Breast epithelium (tissue), 4 donors: ENCODE measurements at regions not wholly inside any gene's neighbourhood (a gene's known extent, or its start where the extent isn't known, plus 50 kb on each side); places are given as distances from the start of the nearest gene placed in this dataset.

Source experiments
- DNase-seq, 2 donors: peaks; one replicate each; pipeline ENCODE4 v3.0.0-alpha.2; 2019; ENCODE audit warnings: low spot score in 2 of 2
- H3K27ac ChIP-seq, 2 donors: fragments of 200-600 bp; sonication (generic) in 1 of 2; one replicate each; pipeline ENCODE4 v1.5.1; 2016 to 2019; ENCODE audit warnings: mild to moderate bottlenecking in 1 of 2
- H3K27me3 ChIP-seq, 2 donors: fragments of 200-600 bp; sonication (generic) in 1 of 2; one replicate each; pipeline versions ENCODE4 v1.5.1 to v1.6.0; 2017 to 2019; ENCODE audit warnings: control low read depth in 1 of 2, mild to moderate bottlenecking in 1 of 2
- H3K36me3 ChIP-seq: fragments of 200-600 bp; one replicate; pipeline ENCODE4 v1.5.1; 2019
- H3K4me1 ChIP-seq, 2 donors: fragments of 200-600 bp; sonication (generic); one replicate each; pipeline ENCODE4 v1.5.1; 2016 to 2019; ENCODE audit warnings: control low read depth in 1 of 2
- H3K4me3 ChIP-seq, 3 donors: fragments of 200-600 bp; sonication (generic); 1 replicate in 2 of 3; 2 replicates in 1 of 3; pipeline ENCODE4 v1.5.1; 2016 to 2019; ENCODE audit warnings: mild to moderate bottlenecking in 3 of 3, moderate library complexity in 2 of 3
- H3K9me3 ChIP-seq, 2 donors: fragments of 200-600 bp; sonication (generic) in 1 of 2; one replicate each; pipeline ENCODE4 v1.5.1; 2016 to 2019; ENCODE audit warnings: control low read depth in 1 of 2
- CTCF ChIP-seq, 3 donors: fragments of 450-650 bp; IDR thresholded peaks; one replicate each; pipeline ENCODE4 v1.5.1; 2016 to 2017; ENCODE audit warnings: antibody characterized with exemption in 3 of 3, mild to moderate bottlenecking in 3 of 3, moderate library complexity in 3 of 3
- POLR2A ChIP-seq: fragments of 450-650 bp; IDR thresholded peaks from one replicate; pipeline ENCODE4 v1.6.1; 2016; ENCODE audit warnings: antibody characterized with exemption, mild to moderate bottlenecking, moderate library complexity
- POLR2AphosphoS5 ChIP-seq, 3 donors: sonication (generic); formaldehyde crosslinking; IDR thresholded peaks; one replicate each; pipeline ENCODE4 v1.6.1; 2017; ENCODE audit warnings: antibody characterized with exemption in 3 of 3
- intact Hi-C: fragments of 100-400 bp; cut with DNase I; formaldehyde crosslinking; loops from one replicate; pipeline ENCODE4 v1.15.1; 2023; ENCODE audit warnings: low total_unique reads

GRCh38 chr13:58977085-58977484, 1186.6 kb downstream of the DIAPH3 start:
- no peak for TF ChIP-seq POLR2AphosphoS5 (IDR thresholded peaks at IDR 0.05)
- TF ChIP-seq CTCF (IDR thresholded peaks at IDR 0.05): no peak
- TF ChIP-seq POLR2A: no peak
- intact Hi-C loops: no loop called here

GRCh38 chr13:58978331-58978730, 1185.4 kb downstream of the DIAPH3 start:
- Histone ChIP-seq H3K27me3 (no peaks in the 10 kb centered on the region), H3K4me1 (no peaks in the 10 kb centered on the region), H3K9me3 (peaks cover 0 to 6% of the 10 kb centered on the region in 2 donors), H3K27ac (no peak overlapping the region), H3K4me3 (no peak overlapping the region), H3K36me3 (no peaks in the 10 kb centered on the region)
- intact Hi-C loops: no loop called here
- no peak for DNase-seq
- no peak for TF ChIP-seq POLR2A
- TF ChIP-seq CTCF (IDR thresholded peaks at IDR 0.05): no peak
- no peak for TF ChIP-seq POLR2AphosphoS5 (IDR thresholded peaks at IDR 0.05)

More at GRCh38 chr13:58977085-58977484, 1186.6 kb downstream of the DIAPH3 start:
- Histone ChIP-seq H3K9me3 (no peaks in the 10 kb centered on the region), H3K4me1 (no peaks in the 10 kb centered on the region), H3K4me3 (no peak overlapping the region), H3K27ac (no peak overlapping the region), H3K27me3 (no peaks in the 10 kb centered on the region), H3K36me3 (no peaks in the 10 kb centered on the region)
- no peak for DNase-seq

- Histone ChIP-seq H3K27me3 (no peaks in the 10 kb centered on the region), H3K4me3 (no peak overlapping the region), H3K27ac (no peak overlapping the region), H3K9me3 (peaks cover 0 to 11% of the 10 kb centered on the region in 2 donors), H3K36me3 (no peaks in the 10 kb centered on the region), H3K4me1 (no peaks in the 10 kb centered on the region)
- intact Hi-C loops: no loop called here
- DNase-seq: no peak
- no peak for TF ChIP-seq POLR2AphosphoS5 (IDR thresholded peaks at IDR 0.05)
- no peak for TF ChIP-seq POLR2A
- TF ChIP-seq CTCF (IDR thresholded peaks at IDR 0.05): no peak
Observed at GRCh38 chr13:58979851-58980250, 1183.9 kb downstream of the DIAPH3 start.

GRCh38 chr13:58985845-58986244, 1177.9 kb downstream of the DIAPH3 start:
- intact Hi-C loops: no loop called here
- Histone ChIP-seq H3K27me3 (no peaks in the 10 kb centered on the region), H3K27ac (no peak overlapping the region), H3K4me3 (no peak overlapping the region), H3K4me1 (no peaks in the 10 kb centered on the region), H3K9me3 (peaks cover 0 to 11% of the 10 kb centered on the region in 2 donors), H3K36me3 (no peaks in the 10 kb centered on the region)
- no peak for TF ChIP-seq POLR2A
- TF ChIP-seq POLR2AphosphoS5 (IDR thresholded peaks at IDR 0.05): no peak
- TF ChIP-seq CTCF (IDR thresholded peaks at IDR 0.05): no peak
- DNase-seq: no peak

- TF ChIP-seq CTCF (IDR thresholded peaks at IDR 0.05) (no peak), POLR2A (no peak), POLR2AphosphoS5 (IDR thresholded peaks at IDR 0.05) (no peak)
- H3K27ac ChIP-seq: no peak overlapping the region
- no peaks in the 10 kb centered on the region for H3K9me3 ChIP-seq
- H3K4me1 ChIP-seq: no peaks in the 10 kb centered on the region
- no peak overlapping the region for H3K4me3 ChIP-seq
- no peaks in the 10 kb centered on the region for H3K27me3 ChIP-seq
- intact Hi-C loops: no loop called here
- no peaks in the 10 kb centered on the region for H3K36me3 ChIP-seq
- no peak for DNase-seq
Observed at GRCh38 chr13:58989556-58989955, 1174.2 kb downstream of the DIAPH3 start.
